Activated CD4-positive, alpha-beta T cell treated with anti-CD3 and anti-CD28 coated beads, Interleukin-2, amount 50 U/mL, for 1 hour (primary cell): ENCODE measurements at regions not wholly inside any gene's neighbourhood (a gene's known extent, or its start where the extent isn't known, plus 50 kb on each side); places are given as distances from the start of the nearest gene placed in this dataset.
"Not testable (repeated sequence)": the region's sequence is repeated elsewhere in the genome, so short reads cannot be mapped to it uniquely, and the experiment has no call there.

Experiments used
- DNase-seq: peaks from one replicate; pipeline ENCODE4 v3.0.0-alpha.2; 2020

DNA sequence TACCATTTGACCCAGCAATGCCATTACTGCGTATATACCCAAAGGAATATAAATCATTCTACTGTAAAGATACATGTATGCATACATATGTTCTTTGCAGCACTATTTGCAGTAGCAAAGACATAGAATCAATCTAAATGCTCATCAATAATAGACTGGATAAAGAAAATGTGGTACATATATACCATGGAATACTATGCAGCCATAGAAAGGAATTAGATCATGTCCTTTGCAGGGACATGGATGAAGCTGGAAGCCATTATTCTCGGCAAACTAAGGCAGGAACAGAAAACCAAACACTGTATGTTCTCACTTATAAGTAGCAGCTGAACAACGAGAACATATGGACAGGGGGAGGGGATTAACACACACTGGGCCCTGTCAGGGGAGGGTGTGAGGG is 54.8 kb upstream of the ZNF30 start:
- not testable (repeated sequence) for DNase-seq

DNA sequence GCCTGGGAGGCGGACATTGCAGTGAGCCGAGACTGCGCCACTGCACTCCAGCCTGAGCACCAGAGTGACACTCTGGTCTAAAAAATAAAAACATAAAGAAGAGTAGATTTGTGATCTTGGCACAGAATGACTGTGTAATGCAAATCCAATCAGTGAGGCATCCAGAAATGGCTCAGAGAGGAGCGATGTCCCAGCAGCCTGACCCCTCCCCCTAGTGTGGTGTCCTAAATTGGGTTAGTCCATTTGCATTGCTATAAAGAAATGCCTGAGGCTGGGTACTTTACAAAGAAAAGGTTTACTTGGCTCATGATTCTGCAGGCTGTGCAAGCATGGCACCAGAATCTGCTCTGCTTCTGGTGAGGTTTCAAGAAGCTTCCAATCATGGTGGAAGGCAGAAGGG is 59.1 kb upstream of the ZNF30 start:
- DNase-seq = no peak

DNA sequence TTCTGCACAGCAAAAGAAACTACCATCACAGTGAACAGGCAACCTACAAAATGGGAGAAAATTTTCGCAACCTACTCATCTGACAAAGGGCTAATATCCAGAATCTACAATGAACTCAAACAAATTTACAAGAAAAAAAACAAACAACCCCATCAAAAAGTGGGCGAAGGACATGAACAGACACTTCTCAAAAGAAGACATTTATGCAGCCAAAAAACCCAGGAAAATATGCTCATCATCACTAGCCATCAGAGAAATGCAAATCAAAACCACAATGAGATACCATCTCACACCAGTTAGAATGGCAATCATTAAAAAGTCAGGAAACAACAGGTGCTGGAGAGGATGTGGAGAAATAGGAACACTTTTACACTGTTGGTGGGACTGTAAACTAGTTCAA is 61.5 kb upstream of the ZNF30 start:
- not testable (repeated sequence) for DNase-seq

DNA sequence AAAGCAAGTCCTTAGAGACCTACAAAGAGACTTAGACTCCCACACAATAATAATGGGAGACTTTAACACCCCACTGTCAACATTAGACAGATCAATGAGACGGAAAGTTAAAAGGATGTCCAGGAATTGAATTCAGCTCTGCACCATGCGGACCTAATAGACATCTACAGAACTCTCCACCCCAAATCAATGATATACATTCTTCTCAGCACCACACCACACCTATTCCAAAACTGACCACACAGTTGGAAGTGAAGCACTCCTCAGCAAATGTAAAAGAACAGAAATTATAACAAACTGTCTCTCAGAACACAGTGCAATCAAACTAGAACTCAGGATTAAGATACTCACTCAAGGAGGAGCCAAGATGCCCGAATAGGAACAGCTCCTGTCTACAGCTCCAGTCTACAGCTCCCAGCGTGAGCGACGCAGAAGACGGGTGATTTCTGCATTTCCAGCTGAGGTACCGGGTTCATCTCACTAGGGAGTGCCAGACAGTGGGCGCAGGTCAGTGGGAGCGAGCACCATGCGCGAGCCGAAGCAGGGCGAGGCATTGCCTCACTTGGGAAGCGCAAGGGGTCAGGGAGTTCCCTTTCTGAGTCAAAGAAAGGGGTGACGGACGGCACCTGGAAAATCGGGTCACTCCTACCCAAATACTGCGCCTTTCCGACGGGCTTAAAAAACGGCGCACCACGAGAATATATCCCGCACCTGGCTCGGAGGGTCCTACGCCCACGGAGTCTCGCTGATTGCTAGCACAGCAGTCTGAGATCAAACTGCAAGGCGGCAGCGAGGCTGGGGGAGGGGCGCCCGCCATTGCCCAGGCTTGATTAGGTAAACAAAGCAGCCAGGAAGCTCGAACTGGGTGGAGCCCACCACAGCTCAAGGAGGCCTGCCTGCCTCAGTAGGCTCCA is 66.6 kb upstream of the ZNF30 start:
- not testable (repeated sequence) for DNase-seq

DNA sequence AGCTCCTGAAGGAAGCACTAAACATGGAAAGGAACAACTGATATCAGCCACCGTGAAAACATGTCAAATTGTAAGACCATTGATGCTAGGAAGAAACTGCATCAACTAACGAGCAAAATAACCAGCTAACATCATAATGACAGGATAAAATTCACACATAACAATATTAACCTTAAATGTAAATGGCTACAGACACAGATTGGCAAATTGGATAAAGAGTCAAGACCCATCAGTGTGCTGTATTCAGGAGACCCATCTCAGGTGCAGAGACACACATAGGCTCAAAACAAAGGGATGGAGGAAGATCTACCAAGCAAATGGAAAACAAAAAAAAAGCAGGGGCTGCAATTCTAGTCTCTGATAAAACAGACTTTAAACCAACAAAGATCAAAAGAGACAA is 67.4 kb upstream of the ZNF30 start:
- not testable (repeated sequence) for DNase-seq

DNA sequence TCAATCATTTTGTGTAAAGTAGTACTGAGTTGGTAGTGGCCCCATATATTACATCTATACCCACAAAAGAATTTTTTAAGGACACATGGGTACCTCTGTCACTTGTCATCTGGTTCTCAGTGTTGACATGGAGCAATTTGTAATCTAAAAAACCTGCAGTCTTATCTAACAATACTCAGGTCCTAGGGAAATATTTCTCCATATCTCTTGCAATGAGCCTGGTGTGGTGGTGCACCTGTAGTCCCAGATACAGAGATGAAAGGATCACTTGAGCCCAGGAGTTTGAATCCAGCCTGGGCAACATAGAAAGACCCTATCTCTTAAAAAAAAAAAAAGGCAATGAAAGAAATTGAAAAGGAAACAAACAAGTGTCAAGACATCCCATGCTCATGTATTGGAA is 70.7 kb upstream of the ZNF30 start:
- DNase-seq = no peak

DNA sequence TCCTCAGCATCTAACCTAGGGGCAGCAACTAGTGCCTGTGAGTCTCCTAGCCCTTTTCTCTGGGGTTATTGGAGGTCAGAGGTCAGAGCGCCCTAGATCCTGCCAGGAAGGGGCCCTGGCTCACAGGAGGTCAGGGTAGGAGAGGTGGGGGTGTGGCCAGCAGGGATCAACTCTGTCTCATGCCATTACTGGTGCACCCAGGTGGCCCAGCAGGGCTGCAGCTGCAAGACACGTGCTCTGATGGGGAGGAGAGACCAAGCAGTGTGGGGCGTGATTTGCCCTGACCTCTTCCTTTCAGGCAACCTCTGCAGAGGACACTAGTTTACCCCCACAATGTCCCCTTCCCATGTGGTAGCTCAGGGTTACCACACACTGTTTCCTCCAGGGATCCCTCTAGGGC is 73.3 kb upstream of the ZNF30 start:
- no peak for DNase-seq

DNA sequence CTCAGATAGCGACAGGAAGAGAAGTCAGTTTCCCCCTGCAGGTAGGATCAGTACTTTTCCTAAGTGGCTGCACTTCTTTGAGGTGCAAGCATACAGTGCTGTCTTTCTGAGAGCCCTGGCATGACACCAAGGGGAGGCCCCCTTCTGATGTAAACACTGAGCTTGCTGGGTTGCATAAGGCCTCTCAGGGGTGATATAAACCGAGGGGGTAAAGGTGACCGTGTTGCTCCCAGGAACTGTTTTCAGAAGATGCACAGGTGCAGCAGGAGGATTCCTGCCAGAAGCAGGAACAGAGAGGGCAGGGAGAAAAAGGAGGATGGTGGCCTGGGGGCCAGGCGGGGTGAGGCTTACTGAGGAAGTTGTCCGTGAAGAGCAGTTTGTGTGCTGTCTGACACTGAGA is 74.0 kb upstream of the ZNF30 start:
- DNase-seq = no peak

DNA sequence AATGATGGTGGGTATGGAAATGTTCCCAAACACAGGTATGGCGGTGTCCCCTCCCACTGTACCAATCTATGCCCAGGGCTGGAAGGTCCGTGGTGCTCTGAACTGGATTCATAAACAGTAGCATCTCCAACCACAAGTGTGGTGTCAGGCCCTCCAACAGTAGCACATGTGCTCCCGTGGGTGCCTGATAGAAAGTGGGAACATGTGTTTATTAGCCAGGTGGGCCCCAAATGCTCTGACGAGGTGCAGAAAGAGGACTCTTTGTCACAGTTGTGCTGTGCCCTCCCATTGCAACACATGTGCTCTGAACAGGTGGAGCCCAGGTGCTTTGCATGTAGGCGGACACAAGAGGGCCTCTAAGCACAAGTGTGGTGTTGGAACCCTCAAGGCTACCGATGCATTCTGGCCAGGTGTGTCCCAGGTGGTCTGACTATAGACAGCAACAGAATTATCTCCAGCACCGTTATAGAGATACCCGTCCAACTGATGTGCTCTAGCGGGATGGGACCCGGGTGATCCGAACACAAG is 75.4 kb upstream of the ZNF30 start:
- no peak for DNase-seq

DNA sequence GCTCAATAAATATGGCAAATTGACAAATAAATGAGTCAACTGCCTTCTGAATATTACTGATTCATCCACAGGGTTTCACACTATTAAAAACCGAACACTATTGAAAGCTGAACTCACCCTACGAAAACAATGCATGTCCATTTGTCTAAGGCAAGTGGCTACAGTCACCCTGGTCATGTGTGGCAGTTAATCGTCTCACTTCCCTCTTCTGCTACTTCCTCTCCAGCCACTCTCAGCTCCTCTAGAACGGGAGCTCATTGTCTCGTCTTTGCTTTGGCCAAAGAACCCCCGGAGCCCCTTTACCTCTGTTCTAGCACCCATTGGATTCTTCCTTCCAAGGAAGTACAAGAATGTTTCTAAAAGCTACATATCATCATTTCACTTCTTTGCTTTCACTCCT is 74.4 kb upstream of the ZNF599 start:
- no peak for DNase-seq

DNA sequence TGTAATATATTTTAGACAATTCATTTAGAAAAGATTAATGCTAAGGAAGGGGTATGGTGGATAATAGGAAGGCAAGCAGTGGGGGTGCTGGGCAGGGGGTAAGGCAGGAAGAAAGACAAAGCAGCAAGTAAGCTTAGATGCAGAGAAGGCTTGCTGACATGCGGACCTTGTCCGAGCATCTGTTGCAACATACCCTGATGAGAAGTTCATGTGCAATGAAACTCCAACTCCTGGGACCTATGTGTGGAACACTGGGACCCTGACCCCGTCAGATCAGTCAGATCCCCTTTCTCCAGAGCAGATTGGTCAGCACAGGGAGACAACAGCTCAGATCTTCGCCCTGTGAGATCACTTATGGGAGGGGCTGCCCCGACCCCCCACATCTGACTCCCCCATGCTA is 71.3 kb upstream of the ZNF599 start:
- no peak for DNase-seq

DNA sequence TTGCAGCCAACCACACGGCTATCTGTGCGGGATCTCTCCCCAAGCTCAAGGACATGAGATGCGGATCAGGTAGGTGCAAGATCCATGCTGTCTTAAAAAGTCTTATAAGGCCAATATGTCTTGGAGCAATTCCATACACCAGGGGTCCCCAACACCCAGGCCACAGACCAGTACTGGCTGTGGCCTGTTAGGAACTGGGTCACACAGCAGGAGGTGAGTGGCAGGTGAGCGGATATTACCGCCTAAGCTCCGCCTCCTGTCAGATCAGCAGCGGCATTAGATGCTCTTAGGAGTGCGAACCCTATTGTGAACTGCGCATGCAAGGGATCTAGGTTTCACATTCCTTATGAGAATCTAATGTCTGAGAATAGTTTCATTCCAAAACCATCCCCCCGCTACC is 68.8 kb upstream of the ZNF599 start:
- DNase-seq = no peak

DNA sequence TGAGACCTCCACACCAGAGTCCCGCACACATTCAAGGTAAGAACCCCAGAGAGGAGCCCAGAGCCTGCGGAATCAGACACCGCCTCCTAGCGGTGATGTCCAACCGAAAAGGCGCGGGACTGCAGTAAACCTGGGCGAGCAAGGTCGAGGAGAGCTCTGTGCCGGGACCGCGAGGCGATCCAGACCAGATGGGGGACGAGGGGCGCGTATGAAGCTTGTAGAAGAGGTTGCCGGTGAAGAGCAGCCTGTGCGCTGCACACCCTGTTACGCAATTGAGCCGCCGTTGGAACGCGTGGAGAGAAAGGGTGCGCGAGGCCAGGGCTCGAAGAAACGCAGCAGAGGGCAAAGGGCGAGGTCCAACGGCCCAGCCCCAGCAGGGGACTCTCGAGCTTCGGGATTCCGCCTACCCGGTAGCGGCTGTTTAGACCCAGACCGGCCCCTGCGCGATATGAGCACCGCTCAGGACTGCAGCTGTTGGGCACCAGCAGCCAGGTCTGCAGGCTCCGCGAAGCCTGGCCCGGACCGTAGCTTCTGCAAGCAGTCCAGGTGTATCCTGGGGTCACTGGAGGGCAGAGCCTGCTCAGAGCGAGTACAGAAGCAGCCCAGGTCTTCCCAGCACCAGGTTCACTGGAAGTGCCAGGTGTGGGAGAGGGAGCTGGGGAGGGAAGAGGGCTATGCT is 65.9 kb upstream of the ZNF599 start:
- peak; percentile 15 for DNase-seq

DNA sequence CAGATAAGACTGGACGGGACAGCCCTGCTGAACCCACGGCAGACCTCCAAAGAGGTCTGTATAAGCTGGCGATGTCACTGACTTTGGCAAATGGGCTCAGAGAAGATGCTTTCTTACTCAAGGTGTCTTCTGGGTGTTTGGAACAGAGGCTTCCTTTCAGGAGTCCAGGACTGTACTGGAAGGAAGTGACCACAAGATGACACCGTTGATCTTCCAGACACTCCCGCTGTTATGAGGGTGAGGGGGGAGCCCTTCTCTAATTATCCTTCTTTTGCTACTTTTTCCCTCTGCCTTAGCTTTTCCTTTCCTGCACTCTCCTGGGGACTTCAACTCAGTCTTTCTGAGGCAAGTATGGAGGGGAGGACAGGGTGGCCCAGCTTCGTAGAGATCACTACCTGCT is 65.2 kb upstream of the ZNF599 start:
- DNase-seq = no peak

DNA sequence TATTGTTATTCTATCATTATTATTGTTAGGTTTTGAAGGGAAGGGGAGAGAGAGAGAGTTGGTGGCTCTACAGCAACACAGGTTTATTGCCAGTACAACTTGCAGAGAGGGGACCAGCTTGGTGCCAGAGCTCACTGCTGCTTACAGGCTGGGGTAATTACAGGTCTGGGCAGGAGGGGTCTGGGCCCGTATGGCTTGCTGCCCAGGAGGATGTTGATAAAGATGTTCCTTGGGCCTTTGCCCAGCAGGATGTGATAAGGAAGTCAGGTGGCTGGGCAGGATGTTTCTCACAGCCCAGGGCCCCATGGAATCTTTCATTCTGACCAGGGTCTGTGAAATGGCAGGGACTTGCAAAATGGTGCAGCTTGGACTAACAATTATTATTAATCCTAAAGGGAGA is 64.2 kb upstream of the ZNF599 start:
- no peak for DNase-seq

DNA sequence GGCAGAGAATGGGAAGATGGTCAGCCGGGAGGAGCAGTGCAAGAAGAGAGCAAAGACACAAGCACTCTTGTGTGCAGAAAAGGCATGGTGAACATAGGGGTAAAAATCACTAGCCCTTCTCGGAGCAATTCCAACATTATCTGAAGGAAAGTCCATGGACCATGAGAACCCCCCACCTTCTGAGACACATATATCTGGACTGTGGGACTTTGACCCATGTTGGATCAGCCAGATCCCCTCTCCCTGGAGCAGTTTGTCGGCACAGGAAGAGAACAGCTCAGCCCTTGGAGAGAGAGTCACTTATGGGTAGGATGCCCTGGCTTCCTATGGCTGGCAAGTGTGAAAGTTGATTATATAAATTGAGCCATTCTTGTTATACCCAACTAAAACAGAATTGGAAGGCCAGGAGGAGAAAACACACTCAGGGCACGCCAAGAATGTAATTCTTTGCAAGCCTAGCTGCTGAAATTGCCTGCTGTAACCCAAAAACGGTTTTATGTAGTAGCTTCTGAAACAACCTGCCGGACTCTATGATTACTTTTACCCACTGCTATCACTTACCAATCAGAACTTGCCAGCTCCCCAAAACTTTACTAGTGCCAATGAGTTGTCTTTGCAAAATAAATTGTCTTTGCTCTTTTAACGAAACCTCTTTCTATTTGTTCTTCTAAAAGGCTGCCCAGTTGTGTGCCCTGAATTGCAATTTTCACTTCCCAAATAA is 62.8 kb upstream of the ZNF599 start:
- no peak for DNase-seq

DNA sequence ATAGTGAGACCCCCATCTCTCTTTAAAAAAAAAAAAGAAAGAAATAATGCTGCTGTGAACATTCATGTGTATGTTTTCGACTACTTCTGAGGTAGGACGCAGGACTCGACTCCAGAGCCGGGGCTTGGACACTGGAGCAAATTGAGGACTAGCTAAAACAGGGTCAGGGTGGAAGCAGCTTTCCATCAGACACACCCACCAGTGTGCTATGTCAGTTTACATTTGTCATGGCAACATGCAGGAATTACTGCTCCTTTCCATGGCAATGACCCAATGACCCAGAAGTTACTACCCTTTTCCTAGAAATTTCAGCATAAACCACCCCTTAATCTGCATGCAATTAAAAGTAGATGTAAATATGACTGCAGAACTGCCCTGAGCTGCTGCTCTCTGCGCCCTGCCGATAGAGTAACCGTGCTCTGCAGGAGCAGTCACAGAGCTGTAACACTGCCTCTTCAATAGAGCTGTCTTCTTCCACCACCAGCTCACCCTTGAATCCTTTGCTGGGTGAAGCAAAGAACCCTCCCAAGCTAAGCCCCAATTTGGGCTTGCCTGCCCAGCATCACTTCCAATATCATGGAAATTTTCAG is 61.6 kb upstream of the ZNF599 start:
- DNase-seq = no peak

DNA sequence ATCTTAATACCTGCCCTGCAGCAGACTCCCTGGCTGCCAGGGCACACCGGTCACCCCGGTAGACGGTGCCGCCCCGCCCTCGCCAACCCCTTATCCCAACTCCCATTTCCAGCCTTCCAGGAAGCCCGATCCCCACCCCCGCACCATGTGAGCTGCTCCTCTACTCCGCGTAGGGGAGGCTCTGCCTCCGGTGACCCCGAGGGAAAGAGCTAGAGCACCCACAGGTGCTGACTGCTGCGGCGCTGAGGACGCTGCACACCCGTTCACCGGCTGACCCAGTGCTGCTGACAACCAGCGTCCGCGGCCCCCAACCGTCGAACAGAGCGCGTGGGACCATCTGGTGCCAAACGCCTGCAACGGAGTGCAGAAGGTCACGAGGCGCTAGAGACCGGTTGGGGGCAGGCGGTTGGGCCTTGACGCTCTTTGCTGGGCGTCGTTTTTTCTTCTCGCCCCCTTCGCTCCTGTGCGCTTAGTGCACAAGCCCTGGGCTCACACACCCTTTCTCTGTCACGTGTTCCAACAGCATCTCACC is 59.6 kb upstream of the ZNF599 start:
- DNase-seq = no peak

DNA sequence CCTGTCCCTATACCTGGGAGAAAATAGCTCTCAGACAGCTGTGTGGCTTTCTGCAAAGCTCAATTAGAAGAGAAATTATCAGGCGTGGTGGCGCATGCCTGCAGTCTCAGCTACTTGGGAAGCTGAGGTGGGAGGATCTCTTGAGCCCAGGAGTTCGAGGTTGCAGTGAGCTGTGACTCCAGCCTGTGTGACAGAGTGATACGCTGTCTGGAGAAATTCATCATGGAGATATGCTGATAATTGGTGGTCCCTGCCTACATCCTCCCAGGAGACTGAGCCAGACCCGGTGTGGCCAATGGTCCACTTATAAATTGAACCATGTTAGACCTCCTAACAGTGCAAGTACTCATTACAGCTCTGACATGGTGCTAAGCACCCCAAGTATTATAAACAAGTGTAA is 58.7 kb upstream of the ZNF599 start:
- no peak for DNase-seq

DNA sequence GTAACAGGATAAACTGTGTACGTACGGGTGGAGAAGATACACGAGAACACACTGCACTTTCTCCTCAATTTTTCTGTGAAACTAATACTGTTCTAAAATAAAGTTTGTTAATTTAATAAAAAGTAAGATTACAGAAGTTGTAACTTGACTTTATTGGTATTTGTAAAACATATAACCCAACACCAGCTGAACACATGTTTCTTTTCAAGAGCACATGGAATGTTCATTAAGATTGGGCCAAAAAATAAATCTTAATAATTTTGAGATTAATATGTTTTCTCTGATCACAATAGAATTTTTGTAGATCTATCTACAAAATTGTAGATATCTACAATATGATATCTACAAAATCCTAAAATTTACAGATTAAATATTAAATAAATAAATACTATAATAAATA is 55.1 kb upstream of the ZNF599 start:
- no peak for DNase-seq

DNA sequence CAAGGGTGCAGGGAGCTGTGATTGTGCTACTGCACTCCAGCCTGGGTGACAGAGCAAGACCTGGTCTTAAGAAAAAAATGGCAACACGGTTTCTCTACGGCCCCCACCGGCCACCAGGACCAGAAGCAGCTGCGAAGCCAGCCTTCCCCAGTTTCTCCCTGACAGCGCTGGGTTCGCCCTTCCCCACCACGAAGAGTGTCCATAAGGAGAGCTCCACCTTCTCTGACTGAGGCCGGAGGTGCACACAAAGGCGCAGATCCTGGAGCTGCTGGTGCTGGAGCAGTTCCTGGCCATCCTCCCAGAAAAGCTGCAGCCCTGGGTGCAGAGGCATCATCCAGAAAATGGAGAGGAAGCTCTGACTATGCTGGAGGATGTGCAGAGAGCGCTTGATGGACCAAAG is 52.2 kb upstream of the ZNF599 start:
- no peak for DNase-seq

DNA sequence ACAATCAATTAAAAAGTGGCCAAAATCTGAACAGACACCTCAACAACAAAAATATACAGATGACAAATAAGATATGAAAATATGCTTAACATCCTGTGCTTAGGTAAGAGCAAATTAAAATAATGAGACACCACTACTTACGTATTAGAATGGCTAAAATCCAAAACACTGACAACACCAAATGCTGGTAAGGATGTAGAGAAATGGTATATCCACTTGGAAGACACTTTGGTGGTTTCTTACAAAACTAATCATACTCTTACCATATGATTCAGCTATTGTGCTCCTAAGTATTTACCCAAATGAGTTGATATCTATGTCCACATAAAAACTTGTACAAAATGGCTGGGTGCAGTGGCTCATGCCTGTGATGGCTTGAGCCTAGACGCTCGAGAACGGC is 51.7 kb upstream of the ZNF599 start:
- no peak for DNase-seq
